ENCODE measurements at regions not wholly inside any gene's neighbourhood (a gene's known extent, or its start where the extent isn't known, plus 50 kb on each side); places are given as distances from the start of the nearest gene placed in this dataset.
A peak's percentile ranks its signal among the peaks of the same experiment; 100 is the strongest.

DNA sequence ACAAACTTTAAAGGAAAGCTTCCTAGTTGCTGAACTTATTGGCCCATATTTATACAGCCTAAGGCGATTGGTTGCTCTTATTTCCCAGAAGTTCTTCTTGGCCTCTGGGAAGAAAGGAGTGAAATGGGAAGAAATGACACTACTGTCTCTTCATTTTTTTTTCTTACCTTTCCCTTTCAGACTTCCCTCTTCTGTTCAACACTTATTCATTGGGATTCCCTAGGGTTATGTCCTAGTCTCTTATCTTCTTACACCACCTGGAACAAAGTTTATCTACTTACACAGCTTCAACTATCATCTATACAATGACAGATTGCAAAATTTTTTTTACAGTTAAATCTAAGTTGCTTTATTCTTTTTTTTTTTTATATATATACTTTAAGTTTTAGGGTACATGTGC lies 68.0 kb downstream of the SNX12 start:
- Histone ChIP-seq H3K36me3 (ENCODE audit: insufficient read depth, insufficient read length, low read length) (no peaks in the 10 kb centered on the region), H3K4me1 (ENCODE audit: insufficient read depth, insufficient read length) (no peaks in the 10 kb centered on the region), H3K27me3 (ENCODE audit: insufficient read depth, insufficient read length) (no peaks in the 10 kb centered on the region), H3K4me3 (ENCODE audit: insufficient read length, low read depth) (no peak overlapping the region), H3K9me3 (ENCODE audit: insufficient read depth, low read length) (no peaks in the 10 kb centered on the region), H3K9ac (ENCODE audit: insufficient read length, low read depth) (no peak overlapping the region)
- TF ChIP-seq SUZ12 (IDR thresholded peaks at IDR 0.05; ENCODE audit: extremely low read depth, insufficient read depth, insufficient read length) = no peak
- DNase-seq (ENCODE audit: low read depth, low spot score) = no peak

DNA sequence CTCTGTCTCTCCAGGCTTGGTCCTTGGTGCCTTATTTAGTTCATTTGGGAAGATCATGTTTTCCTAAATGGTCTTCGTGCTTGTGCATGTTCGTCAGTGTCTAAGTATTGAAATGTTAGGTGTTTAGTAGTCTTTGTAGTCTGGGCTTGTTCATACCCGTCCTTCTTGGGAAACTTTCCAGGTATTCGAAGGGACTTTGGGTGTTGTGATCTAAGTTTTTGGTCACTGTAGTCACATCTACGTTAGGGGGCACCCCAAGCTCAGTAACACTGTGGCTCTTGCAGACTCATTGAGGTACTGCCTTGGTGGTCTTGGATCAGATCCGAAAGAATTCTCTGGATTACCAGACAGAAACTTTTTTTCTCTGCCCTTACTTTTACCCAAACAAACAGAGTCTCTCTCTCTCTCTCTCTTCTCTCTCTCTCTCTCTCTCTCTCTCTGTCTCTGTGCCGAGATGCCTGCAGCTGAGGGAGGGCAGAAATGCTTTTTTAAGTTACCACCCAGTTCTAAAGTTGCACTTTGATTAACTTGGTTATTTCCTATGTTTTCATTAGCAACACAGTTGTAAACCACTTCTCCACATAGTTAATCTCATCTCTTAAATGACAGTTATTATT lies 67.6 kb upstream of the SLC7A3 start:
- H3K36me3 ChIP-seq (ENCODE audit: insufficient read depth, insufficient read length, low read length) = no peaks in the 10 kb centered on the region
- no peaks in the 10 kb centered on the region for H3K4me1 ChIP-seq (ENCODE audit: insufficient read depth, insufficient read length)
- peak; percentile 46 for DNase-seq (ENCODE audit: low read depth, low spot score)
- H3K4me3 ChIP-seq (ENCODE audit: insufficient read length, low read depth) = no peak overlapping the region
- H3K9me3 ChIP-seq (ENCODE audit: insufficient read depth, low read length) = no peaks in the 10 kb centered on the region
- H3K27me3 ChIP-seq (ENCODE audit: insufficient read depth, insufficient read length) = no peaks in the 10 kb centered on the region
- H3K9ac ChIP-seq (ENCODE audit: insufficient read length, low read depth) = no peak overlapping the region
- TF ChIP-seq YY1 (IDR thresholded peaks at IDR 0.05; ENCODE audit: insufficient read depth, insufficient read length) (no peak), ZNF274 (IDR thresholded peaks at IDR 0.05; ENCODE audit: low read depth, low read length) (no peak), SUZ12 (IDR thresholded peaks at IDR 0.05; ENCODE audit: extremely low read depth, insufficient read depth, insufficient read length) (no peak)

DNA sequence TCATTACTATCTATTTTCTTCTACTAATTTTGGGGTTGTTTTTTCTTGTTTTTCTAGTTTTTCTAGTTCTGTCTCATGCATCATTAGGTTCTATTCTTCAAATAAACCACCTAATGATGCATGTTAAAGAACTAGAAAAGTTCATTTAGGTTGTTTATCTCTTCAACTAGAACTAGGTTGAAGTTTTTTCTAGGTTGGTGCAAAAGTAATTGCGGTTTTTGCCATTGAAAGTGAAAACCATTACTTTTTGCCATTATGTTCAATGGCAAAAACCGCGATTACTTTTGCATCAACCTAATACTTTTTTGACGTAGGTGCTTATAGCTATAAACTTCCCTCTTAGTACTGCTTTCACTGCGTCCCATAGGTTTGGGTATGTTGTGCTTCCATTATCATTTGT lies 64.4 kb upstream of the SLC7A3 start:
- no peaks in the 10 kb centered on the region for H3K36me3 ChIP-seq (ENCODE audit: insufficient read depth, insufficient read length, low read length)
- no peak overlapping the region for H3K9ac ChIP-seq (ENCODE audit: insufficient read length, low read depth)
- no peaks in the 10 kb centered on the region for H3K9me3 ChIP-seq (ENCODE audit: insufficient read depth, low read length)
- no peaks in the 10 kb centered on the region for H3K4me1 ChIP-seq (ENCODE audit: insufficient read depth, insufficient read length)
- no peak overlapping the region for H3K4me3 ChIP-seq (ENCODE audit: insufficient read length, low read depth)
- H3K27me3 ChIP-seq (ENCODE audit: insufficient read depth, insufficient read length) = no peaks in the 10 kb centered on the region
- DNase-seq (ENCODE audit: low read depth, low spot score) = no peak
- TF ChIP-seq ZNF274 (IDR thresholded peaks at IDR 0.05; ENCODE audit: low read depth, low read length) = no peak
- no peak for TF ChIP-seq YY1 (IDR thresholded peaks at IDR 0.05; ENCODE audit: insufficient read depth, insufficient read length)
- TF ChIP-seq SUZ12 (IDR thresholded peaks at IDR 0.05; ENCODE audit: extremely low read depth, insufficient read depth, insufficient read length) = no peak

DNA sequence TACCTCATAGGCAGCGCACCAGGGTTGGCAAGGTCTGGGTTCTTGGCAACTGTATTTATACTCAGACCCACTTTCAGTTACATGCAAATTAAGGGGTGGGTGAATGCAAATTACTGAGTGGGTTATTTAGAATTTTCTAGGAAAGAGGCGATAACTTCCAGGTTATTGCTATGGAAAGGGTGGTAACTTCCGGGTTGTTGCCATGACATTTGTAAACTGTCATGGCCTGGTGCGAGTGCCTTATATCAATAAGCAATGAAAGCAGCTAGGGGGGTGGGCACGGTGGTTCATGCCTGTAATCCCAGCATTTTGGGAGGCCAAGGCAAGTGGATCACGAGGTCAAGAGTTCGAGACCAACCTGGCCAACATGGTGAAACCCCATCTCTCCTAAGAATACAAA lies 57.5 kb upstream of the SLC7A3 start:
- Histone ChIP-seq H3K9ac (ENCODE audit: insufficient read length, low read depth) (no peak overlapping the region), H3K27me3 (ENCODE audit: insufficient read depth, insufficient read length) (no peaks in the 10 kb centered on the region)
- no peak for TF ChIP-seq SUZ12 (IDR thresholded peaks at IDR 0.05; ENCODE audit: extremely low read depth, insufficient read depth, insufficient read length)
- no peak for TF ChIP-seq ZNF274 (IDR thresholded peaks at IDR 0.05; ENCODE audit: low read depth, low read length)
- TF ChIP-seq YY1 (IDR thresholded peaks at IDR 0.05; ENCODE audit: insufficient read depth, insufficient read length) = no peak

More for the DNA sequence above, 57.5 kb upstream of the SLC7A3 start:
- no peak for DNase-seq (ENCODE audit: low read depth, low spot score)
- no peaks in the 10 kb centered on the region for H3K9me3 ChIP-seq (ENCODE audit: insufficient read depth, low read length)
- no peak overlapping the region for H3K4me3 ChIP-seq (ENCODE audit: insufficient read length, low read depth)
- H3K4me1 ChIP-seq (ENCODE audit: insufficient read depth, insufficient read length) = no peaks in the 10 kb centered on the region
- no peaks in the 10 kb centered on the region for H3K36me3 ChIP-seq (ENCODE audit: insufficient read depth, insufficient read length, low read length)

Data from NT2/D1 (cell line).